ENCODE measurements at regions not wholly inside any gene's neighbourhood (a gene's known extent, or its start where the extent isn't known, plus 50 kb on each side); places are given as distances from the start of the nearest gene placed in this dataset.

GRCh38 chr1:105000793-105001192, 1251.1 kb downstream of the AMY1C start:
- TF ChIP-seq CTCF (IDR thresholded peaks at IDR 0.05) (no peak), EZH2phosphoT487 (IDR thresholded peaks at IDR 0.05) (no peak), EZH2 (IDR thresholded peaks at IDR 0.05) (no peak)
- no peak for DNase-seq (ENCODE audit: low spot score)
- H3K27me3 Mint-ChIP-seq (ENCODE audit: insufficient read depth, low read depth), result peaks cover 2% of the 10 kb centered on the region

GRCh38 chr1:105004515-105004914, 1254.8 kb downstream of the AMY1C start:
- H3K36me3 Mint-ChIP-seq, result no peaks in the 10 kb centered on the region
- H3K4me3 ChIP-seq, result no peak overlapping the region
- H3F3A ChIP-seq (ENCODE audit: low read depth), result no peaks in the 10 kb centered on the region
- DNase-seq (ENCODE audit: low spot score), result no peak
- H3K36me3 ChIP-seq, result no peaks in the 10 kb centered on the region
- H3K9ac ChIP-seq, result no peak overlapping the region
- no peak overlapping the region for H3K27ac ChIP-seq
- no peaks in the 10 kb centered on the region for H3K9me3 Mint-ChIP-seq
- H3K27me3 Mint-ChIP-seq (ENCODE audit: insufficient read depth, low read depth), result peaks cover 2% of the 10 kb centered on the region
- H3K4me1 Mint-ChIP-seq, result no peaks in the 10 kb centered on the region
- no peaks in the 10 kb centered on the region for H4K20me1 ChIP-seq (ENCODE audit: low read depth)
- no peak overlapping the region for H3K4me3 Mint-ChIP-seq
- H3K27ac Mint-ChIP-seq, result no peak overlapping the region
- no peaks in the 10 kb centered on the region for H3K9me3 ChIP-seq (ENCODE audit: low read depth)
- no peak overlapping the region for H3K4me2 ChIP-seq
- H3K79me2 ChIP-seq (ENCODE audit: low read depth), result no peaks in the 10 kb centered on the region
- no peaks in the 10 kb centered on the region for H3K4me1 ChIP-seq
- H3K27me3 ChIP-seq, result no peaks in the 10 kb centered on the region
- TF ChIP-seq CTCF (IDR thresholded peaks at IDR 0.05) (no peak), EZH2phosphoT487 (IDR thresholded peaks at IDR 0.05) (no peak), EZH2 (IDR thresholded peaks at IDR 0.05) (no peak)
- H2AFZ ChIP-seq (replicated peaks), result no peak overlapping the region

More at GRCh38 chr1:105000793-105001192, 1251.1 kb downstream of the AMY1C start:
- no peaks in the 10 kb centered on the region for H4K20me1 ChIP-seq (ENCODE audit: low read depth)
- Mint-ChIP-seq H3K9me3 (no peaks in the 10 kb centered on the region), H3K4me1 (no peaks in the 10 kb centered on the region), H3K36me3 (no peaks in the 10 kb centered on the region), H3K4me3 (no peak overlapping the region), H3K27ac (no peak overlapping the region)
- no peaks in the 10 kb centered on the region for H3K79me2 ChIP-seq (ENCODE audit: low read depth)
- no peak overlapping the region for H3K27ac ChIP-seq
- H3K4me3 ChIP-seq, result no peak overlapping the region
- no peaks in the 10 kb centered on the region for H3F3A ChIP-seq (ENCODE audit: low read depth)
- H3K4me2 ChIP-seq, result no peak overlapping the region
- H3K4me1 ChIP-seq, result no peaks in the 10 kb centered on the region
- no peaks in the 10 kb centered on the region for H3K27me3 ChIP-seq
- no peak overlapping the region for H3K9ac ChIP-seq
- no peaks in the 10 kb centered on the region for H3K9me3 ChIP-seq (ENCODE audit: low read depth)
- H2AFZ ChIP-seq (replicated peaks), result no peak overlapping the region
- H3K36me3 ChIP-seq, result no peaks in the 10 kb centered on the region

GRCh38 chr1:105005594-105006195, 1256.0 kb downstream of the AMY1C start:
- H3K4me2 ChIP-seq, result no peak overlapping the region
- peaks cover 2% of the 10 kb centered on the region for H3K27me3 Mint-ChIP-seq (ENCODE audit: insufficient read depth, low read depth)
- no peaks in the 10 kb centered on the region for H3K36me3 Mint-ChIP-seq
- H3K36me3 ChIP-seq, result no peaks in the 10 kb centered on the region
- H3K27me3 ChIP-seq, result no peaks in the 10 kb centered on the region
- H3K4me1 Mint-ChIP-seq, result no peaks in the 10 kb centered on the region
- TF ChIP-seq EZH2 (IDR thresholded peaks at IDR 0.05) (no peak), EZH2phosphoT487 (IDR thresholded peaks at IDR 0.05) (no peak), CTCF (IDR thresholded peaks at IDR 0.05) (no peak)
- H3K4me3 ChIP-seq, result no peak overlapping the region
- H3K9me3 Mint-ChIP-seq, result no peaks in the 10 kb centered on the region
- no peaks in the 10 kb centered on the region for H3K9me3 ChIP-seq (ENCODE audit: low read depth)
- no peak overlapping the region for H3K27ac ChIP-seq
- H4K20me1 ChIP-seq (ENCODE audit: low read depth), result no peaks in the 10 kb centered on the region
- no peak for DNase-seq (ENCODE audit: low spot score)
- H3K79me2 ChIP-seq (ENCODE audit: low read depth), result no peaks in the 10 kb centered on the region
- no peak overlapping the region for H3K27ac Mint-ChIP-seq
- no peak overlapping the region for H3K4me3 Mint-ChIP-seq
- H3K4me1 ChIP-seq, result no peaks in the 10 kb centered on the region
- no peaks in the 10 kb centered on the region for H3F3A ChIP-seq (ENCODE audit: low read depth)
- H3K9ac ChIP-seq, result no peak overlapping the region
- H2AFZ ChIP-seq (replicated peaks), result no peak overlapping the region
